NCI-H2107 treated with DMSO at 0.1 percent for 48 hours (cell line): ENCODE measurements at regions not wholly inside any gene's neighbourhood (a gene's known extent, or its start where the extent isn't known, plus 50 kb on each side); places are given as distances from the start of the nearest gene placed in this dataset.
"Not testable (repeated sequence)": the region's sequence is repeated elsewhere in the genome, so short reads cannot be mapped to it uniquely, and the experiment has no call there.

ENCODE experiments used
- DNase-seq: peaks from one replicate; lab custom pipeline; 2025; ENCODE audit not compliant: unreplicated experiment; lab: John Stamatoyannopoulos, UW

DNA sequence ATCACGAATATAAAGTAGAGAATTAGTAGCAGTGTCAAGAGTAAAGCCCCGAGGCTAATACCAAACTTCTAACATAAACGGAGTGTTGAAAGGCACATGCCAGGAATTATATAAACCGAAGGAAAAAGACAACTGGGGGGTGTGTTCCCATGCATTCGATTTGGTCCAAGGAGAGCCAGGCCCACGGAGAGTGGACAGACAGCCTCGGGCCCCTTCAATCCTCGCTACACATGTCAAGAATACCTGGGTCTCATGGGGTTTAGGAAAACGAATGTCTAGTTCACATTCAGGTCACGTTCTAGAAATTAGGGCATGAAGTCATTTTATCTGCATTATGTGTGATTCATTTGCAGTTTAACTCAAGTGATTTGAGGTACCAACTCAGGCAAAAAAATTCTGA, 343.7 kb downstream of the BCL2L11 start:
- not testable (repeated sequence) for DNase-seq

DNA sequence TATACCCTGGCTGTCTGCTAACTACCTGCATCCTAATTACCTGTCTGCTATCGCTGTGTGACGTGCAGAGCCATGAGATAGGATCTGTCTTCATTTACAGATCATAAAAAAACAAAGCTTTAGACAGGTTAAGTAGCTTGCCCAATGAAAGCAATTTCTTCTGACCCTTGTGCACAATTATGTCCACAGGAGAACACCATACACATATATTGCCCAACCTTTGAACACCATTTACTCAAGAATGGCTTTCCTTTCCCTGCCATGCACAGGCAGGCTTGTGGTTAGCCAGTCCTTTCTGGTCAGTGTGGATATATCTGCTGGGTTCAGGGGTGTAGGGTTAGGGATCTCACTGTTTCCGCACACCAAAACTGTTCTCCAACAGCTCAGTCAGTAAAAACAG, 344.8 kb downstream of the BCL2L11 start:
- not testable (repeated sequence) for DNase-seq

DNA sequence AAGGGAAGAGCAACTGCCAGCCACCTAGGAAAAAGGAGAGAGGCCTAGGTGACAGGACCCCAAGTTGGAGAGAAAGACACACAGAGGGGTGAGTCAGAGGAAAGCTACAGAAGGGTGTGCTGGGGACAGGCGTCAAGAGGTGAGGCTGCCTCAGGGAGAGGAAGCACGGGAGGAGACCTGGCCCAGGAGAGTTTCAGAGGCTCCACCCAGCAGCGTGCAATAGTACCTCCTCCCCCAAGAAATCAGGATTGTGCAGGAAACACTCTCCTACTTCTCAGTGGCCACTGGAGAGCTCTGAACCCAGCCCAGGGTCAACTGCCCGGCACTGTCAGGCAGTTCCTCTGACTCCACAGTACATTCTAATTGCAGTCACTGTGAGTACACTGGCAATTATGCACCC, 346.0 kb downstream of the BCL2L11 start:
- not testable (repeated sequence) for DNase-seq

DNA sequence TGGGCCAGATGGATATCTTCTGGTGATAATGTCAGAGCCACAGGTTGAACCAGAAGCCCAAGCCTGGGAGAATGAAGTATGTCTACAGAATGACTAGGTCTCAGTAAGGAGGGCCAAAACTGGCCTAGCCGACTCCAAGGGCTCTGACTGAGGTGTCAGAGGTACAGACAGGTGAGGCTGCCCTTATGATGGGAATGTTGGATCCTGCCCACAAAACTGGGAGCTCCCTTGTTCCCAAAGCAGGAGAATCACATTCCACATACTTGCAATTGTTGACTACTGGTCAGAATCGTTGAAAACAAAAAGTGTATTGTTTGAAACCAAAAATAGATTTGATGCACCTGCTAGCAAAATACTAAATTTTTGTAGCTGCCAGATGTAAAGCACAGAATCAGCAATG, 350.2 kb downstream of the BCL2L11 start:
- DNase-seq, result not testable (repeated sequence)

DNA sequence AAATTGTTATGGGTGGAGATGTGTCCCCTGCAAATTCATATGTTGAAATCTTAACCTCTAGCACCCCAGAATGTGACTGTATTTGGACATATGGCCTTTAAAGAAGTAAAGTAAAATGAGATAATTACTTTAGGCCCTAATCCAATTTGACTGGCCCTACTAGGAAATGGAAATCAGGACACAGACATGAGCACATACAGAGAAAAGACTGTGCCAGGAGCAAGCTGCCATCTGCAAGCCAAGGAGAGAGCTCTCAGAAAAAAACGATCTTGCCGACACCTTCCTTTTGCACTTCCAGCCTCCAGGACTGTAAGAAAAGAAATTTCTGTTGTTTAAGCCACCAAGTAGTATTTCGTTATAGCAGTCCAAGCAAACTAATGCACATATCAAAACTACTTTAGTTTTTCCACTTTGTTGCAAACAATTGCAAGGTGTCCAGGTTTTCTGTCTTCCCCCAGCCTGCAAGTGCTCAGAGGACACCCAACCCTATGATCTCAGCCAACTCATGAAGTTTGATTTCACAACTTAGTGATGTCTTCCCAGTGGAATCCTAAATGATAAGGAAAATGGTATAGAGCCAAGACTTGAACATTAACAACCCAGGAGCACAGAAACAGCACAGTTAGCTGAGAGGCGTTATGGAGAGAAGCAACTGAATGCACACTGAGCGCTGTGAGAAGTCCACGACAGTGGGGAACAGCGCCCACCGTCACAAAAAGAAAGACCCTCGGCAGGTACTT, 351.2 kb downstream of the BCL2L11 start:
- DNase-seq, result not testable (repeated sequence)

DNA sequence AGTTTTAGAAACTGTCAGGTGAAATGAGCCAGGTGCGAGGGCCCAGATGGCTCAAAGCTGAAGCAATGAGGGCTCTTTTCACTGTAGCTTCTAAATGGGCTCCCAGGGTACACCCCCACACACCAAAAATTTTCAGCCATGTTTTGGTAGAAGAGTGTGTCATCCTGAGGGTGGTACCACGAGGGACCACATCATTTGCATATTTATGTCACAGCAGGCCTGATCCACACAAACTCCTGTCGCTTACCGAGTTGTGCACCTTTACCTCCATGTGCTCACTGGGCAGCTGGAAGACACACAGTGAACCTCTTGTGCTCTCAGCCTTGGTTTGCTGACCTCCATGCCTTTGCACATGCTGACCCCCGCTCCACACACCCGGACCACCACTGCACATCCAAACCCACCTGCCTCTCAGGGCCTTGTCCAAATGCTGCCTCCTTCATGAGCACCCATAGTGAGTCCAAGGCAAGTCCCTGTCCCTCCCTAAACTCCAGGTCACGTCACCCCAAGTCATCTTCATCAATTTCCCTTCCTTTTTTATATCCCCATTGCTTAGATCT, 352.2 kb downstream of the BCL2L11 start:
- not testable (repeated sequence) for DNase-seq

DNA sequence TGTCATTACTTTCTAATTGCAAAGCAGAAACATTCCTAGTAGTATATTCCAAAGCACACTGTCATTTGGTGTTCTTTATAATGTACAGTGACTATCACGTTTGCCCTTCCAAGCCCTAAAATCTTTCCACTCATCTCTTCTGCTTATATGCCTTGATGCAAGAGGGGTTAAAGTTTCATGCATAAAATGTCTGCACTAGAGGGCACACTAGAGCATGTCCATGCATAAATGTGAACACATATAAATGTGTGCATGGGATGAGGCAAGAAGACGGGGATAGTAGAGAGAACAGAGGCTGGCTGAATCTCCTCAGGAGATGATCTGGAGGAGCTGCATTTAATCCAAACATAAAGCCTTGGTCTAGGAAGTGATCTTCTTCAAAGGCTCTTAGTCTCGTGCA, 352.8 kb downstream of the BCL2L11 start:
- not testable (repeated sequence) for DNase-seq

DNA sequence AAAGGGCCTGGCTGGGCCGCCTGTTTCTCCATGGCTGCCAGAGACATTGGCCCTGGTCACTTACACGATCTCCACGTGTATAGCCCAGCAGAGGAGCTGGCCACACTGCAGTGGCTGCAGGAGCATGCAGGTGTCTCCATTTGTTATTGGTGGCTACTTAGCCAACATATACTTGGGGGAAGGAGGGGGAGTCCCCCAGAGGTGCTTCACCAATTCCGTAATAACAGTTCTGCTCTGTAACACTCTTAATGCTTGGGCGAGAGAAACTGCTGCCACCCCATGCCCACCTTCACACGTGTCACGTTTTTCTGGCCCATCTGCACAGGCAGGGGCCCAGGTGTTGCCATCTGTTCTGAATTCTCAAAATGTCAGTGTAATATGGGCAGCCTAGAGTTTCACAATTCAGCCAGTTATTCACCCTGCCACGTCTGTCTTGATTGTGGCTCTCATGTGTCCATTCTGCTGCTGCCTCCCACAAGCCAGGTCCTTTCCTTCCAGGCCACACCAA, 353.5 kb downstream of the BCL2L11 start:
- DNase-seq, result not testable (repeated sequence)

DNA sequence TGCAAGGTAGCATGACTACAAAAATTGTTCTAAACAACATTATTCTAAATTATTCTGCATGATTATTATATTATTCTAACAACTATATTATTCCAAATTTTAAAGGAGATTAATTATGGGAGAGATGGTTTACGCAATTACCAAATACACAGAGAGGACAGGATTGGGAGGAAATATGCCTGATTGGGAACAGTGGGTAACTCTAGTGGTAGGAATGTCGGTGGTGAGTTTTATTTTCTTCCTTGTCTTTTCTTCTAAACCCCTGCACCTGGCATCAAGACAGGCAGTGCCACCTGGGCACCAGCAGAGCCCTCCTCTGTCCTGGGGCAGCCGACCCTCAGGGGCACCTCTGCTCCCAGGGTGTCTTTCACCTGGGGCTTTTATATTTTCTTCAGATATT, 357.6 kb downstream of the BCL2L11 start:
- DNase-seq, result not testable (repeated sequence)

DNA sequence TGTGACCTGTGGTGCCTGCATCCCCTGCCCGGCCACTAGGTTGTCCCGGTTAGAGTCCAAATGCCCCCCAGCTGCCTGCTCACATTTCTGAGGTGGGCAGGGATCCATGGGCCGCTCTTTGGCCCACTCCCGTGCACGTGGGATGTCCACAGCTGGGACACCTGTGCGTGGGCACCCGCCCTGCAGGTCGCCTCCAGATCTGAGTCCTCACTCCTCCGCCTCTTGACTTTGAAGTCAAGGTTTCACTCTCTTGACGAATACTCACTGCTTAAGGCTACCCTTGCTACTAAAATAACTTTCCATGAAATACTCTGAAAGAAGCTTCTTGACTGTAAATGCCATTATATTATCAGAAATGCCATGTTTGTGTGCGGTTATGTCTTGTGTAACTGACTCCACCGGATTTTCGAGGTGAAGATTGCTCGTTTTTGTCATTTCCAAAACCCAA, 358.2 kb downstream of the BCL2L11 start:
- not testable (repeated sequence) for DNase-seq

DNA sequence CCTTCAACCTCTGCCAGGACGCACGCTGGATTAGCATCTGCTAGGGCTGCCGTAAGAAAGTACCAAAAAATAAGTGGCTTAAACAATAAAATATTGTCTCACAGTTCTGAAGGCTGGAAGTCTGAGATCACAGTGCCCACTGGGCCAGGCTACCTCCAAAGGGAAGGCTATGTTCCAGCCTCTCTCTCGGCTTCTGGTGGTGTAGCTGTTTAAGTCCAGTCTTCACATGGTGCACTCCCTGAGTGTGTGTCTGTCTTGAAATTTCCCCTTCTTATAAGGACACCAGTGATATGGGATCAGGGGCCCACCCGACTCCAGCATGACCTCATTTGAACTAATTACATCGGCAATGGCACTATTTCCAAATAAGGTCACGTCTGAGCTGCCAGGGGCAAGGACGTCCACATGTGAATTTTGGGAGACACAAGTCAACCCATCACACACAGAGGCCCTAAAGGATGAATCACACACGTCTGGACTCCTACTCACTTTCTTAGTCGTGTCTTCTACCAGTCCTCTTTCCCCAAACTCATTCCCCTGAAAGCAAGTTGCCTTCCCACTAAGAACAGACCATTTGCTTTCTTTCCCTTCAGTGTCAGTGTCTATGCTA, 359.4 kb downstream of the BCL2L11 start:
- not testable (repeated sequence) for DNase-seq

DNA sequence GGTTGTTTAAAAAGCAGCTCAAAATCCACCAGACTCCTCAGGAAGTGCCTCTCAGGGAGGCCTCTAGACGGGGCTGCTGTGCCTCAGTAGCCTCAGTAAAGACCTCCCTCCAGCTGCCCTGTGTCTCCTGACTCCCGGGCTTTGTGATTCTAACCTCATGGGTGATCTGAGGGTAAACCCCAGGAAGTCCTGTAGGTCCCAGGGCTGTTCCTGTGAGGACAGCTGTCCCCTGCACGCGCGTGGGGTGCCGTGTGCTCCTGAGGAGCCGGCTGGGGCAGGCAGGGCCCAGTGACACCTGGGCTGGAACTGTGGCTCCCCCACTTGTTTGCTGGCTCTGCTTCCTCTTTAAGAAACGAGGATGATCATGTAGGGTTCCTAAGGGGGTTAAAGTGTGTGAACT, 359.9 kb downstream of the BCL2L11 start:
- not testable (repeated sequence) for DNase-seq

DNA sequence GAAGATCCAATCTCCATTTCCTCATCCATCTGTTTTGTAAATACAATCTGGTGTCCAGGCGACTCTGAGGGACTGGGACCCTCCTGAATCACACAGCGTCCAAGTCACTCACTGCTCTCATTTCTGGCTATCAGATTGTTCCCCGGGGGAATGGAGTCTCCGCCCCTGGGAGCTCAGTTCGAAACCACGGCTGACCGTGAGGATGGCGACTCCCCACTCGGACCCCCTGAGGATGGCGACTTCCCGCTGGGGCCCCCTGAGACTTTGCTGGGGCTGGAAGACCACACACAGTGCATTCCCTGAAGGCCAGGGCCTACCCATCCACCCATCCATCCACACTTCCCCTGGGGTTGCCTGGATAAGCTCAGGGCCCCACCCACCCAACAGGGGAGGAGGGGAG, 360.5 kb downstream of the BCL2L11 start:
- DNase-seq, result not testable (repeated sequence)

DNA sequence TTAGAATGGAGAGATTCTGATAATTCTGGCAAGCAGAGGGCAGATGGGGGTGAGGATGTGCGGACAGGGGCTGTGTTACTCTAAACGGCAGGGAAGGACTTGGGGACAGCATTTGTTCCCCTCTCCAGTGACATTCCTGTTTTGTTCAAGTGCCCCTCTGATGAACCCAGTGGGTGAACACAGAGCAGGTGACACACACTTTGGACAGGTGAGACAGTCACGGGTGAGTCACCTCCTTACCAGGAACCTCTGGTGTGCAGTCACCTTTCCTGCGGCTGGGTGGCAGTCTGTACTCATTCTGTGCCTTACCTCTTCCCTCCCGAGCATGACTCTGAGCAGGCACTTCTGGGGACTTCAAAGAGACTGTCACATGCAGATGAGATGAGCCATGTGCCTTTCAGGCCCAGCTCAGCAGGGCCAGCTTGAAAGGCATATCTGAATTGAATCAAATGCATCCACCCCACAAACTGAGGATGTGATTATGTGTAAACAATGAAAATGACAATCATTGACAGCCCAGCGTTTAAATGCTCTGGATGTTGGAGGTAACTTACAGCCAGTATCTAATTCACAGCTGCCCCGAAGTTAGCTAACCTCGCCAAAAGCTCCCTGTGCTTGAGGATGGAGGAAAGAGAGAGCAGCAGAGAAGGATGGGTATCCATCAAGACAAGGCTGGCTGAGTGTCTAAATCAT, 362.4 kb downstream of the BCL2L11 start:
- DNase-seq, result not testable (repeated sequence)

DNA sequence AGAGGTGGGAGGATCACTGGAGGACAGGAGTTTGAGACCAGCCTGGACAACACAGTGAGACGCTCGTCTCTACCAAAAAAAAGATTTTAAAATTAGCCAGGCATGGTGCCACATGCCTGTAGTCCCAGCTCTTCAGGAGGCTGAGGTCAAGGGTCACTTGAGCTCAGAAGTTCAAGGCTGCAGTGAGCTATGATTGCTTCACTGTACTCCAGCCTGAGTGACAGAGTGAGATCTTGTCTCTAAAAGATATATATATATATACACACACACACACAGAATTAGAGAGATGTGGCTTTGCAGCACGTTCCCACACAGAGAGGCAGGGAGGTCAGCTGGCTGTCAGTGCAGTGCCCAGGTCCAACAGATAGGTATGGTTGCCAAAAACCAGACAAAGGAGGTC, 363.4 kb downstream of the BCL2L11 start:
- DNase-seq, result not testable (repeated sequence)

DNA sequence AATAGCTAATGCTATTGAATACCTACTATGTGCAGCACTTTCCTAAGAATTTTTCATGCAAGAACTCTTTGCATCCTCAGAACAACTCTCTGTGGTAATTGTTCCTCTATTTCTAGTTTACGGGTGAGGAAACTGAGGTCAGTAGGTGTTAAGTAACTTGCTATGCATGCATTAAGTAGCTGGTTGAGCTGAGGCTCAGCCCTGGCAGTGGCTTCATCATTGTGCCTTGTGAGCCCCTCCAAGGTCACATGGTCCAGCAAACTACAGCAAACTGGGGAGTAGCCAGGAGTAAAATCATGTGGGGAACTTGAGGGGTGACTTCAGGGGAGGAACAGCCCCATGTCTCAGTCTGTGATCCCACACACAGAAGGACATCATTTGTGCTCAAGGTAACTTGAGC, 365.2 kb downstream of the BCL2L11 start:
- DNase-seq, result not testable (repeated sequence)

DNA sequence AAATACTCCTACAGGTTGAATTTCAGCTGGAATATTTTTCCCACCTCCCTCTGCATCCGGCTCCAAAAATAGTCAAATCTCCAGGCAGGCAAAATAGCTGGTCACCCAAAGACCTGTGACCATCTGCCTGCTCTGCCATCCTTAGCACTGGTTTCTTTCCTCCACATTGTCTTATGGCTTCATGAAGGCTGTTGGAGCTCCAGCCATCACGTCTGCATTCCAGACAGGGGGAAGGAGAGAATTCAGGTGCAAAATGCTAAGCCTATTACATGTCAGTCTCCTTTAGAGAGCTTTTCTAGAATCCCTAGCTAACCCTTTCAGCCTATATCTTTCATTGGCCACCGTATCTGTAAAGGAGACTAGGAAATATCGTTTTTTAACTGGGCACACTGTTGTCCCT, 367.7 kb downstream of the BCL2L11 start:
- not testable (repeated sequence) for DNase-seq

DNA sequence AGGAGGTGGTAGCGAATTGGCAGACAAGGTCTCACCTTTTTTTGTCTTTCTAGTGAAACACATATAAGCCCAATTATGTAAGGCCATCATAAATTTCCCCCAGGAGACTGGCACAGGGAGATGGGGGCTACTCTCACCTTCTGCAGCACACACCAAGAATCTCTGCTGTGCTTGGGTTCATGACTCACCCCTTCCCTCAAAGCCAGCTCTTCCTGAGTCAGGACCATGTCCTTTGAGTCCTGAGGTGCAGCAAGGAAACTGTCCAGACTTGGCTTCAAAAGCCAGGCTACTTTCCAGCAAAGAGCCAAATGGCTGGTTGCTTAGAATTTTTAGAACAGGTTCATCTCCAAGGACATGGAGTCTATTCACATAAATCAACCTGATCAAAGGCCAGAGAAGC, 368.7 kb downstream of the BCL2L11 start:
- DNase-seq, result not testable (repeated sequence)

DNA sequence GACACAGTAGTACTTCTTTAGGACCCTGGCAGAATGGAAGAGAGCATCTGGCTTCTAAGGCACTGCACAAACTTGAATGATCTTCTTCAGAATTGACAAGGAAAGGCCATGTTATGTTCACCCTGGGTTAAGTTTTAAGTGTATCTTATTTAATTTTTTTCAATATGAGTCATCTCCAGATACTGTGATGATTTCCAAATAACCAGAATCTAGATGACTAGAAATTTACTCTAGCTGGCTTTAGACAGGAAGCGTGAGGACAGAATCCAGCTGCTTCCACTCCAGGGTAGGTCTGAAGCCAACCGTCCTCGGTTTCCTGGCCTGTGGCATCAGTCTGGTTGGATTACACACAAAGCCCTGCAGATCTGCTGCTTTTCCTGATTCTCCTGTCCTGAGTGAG, 370.5 kb downstream of the BCL2L11 start:
- DNase-seq, result not testable (repeated sequence)

DNA sequence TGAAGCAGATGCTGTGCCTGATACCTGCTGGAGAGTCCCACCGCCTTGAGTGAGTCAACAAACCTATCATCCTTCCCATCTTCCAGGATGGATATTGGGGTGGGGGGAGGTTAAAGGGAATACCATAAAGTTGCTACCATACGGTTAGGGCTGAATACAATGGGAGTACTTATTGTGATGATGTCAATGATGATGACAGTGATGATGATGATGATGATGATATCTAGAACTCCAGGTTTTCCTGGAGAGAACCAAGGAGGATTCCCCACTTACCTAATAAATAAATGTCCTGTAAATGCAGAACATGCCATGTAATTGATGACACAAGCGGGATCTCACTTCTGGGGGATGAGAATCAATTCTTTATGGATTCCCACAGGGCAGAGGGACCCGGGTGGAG, 370.9 kb downstream of the BCL2L11 start:
- DNase-seq, result not testable (repeated sequence)

DNA sequence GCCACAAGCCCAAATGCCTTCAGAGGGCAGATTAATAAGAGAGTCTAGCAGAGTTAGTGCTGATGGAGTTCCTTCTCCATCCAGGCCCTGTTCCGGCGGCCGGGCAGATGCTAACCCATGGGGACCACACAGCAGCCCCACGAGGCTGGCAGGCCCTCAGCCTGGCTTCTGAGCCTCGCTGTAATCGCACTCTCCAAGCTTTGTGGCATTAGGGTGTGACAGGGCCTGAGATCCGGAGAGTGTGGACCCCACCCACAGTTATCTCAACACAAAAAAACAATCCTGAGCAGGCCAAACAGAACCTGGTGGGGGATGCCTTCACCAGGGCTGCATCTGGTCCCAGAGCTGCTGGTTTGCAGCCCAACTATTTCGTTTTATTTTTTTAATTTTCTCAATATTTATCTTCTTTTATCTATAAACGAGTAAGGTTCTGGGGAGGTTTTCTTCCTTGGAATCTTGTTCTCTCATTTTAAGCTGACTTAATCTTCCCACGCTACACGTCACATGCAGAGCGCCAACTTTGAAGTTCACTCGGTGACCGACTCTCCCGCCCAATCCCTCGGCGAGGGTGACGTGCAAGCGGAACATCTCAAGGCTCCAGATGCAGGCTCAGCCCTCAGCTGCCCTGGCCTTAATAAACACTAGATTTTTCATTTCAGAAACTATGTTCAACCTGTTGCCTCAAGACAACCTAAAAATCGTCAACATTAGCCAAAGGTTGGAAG, 372.4 kb downstream of the BCL2L11 start:
- DNase-seq, result not testable (repeated sequence)
